Brain pericyte (primary cell): ENCODE measurements at regions not wholly inside any gene's neighbourhood (a gene's known extent, or its start where the extent isn't known, plus 50 kb on each side); places are given as distances from the start of the nearest gene placed in this dataset.
"Not testable (repeated sequence)": the region's sequence is repeated elsewhere in the genome, so short reads cannot be mapped to it uniquely, and the experiment has no call there.

Experiments used
- DNase-seq: peaks from one replicate; pipeline ENCODE4 v3.0.0-alpha.2; 2012; ENCODE audit warnings: low read depth, low spot score

DNA sequence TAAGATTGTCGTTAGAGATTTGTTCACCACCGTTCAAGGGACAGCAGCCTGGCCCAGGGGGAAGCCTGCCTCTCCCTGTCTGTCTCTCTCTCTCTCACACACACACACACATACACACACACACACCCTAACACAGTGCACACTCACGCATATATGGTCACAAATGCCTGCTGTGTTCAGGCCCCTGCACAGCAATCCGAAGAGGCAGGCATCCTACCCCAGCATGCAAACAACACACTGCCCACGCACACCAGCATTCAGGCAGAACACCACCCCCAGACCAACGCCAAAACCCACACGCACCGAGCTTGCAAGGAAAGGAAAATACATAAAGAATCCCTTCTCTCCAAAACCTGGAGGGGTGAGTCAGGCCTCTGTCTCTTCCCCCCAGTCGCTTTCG lies 111.6 kb upstream of the FOXD4L5 start:
- DNase-seq: not testable (repeated sequence)

DNA sequence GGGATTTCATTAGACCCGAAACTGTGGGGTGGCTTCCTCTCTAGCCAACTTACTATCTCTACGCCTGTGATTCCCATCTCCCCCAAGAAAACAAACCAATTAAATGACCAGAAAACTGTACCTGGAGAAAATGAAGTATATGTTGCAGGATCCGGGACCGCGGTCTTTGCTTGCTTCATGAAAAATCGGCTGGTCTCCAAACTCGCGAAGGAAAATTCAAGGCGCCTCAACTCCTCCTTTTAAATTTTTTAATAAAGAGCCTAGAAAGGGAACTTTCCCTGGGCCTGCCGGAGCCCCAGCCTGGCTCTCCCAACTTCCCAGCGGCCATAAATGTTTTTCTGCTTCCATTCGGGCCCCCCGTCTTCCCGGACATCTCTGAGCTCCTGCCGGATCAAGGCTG lies 110.8 kb upstream of the FOXD4L5 start:
- not testable (repeated sequence) for DNase-seq

DNA sequence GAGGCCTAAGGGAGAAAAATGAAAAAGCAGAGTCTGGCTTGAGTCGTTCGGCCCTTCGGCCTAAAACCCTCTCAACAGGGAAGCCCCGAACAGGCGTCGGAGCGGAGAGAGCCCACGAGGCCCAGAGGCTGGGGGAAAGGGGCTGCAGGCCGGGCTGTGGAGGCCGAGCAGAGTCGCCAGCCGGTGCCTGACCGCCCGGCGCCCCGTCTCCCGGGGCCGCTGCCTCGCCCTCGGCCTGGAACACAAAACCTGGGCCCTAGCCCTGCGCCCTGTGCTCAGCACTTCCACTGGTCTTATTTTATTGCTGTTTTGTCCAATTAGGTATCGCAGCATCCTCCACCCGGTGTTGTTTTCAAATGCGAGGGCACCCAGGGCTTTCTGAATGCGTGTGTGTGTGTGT lies 110.1 kb upstream of the FOXD4L5 start:
- DNase-seq: not testable (repeated sequence)

DNA sequence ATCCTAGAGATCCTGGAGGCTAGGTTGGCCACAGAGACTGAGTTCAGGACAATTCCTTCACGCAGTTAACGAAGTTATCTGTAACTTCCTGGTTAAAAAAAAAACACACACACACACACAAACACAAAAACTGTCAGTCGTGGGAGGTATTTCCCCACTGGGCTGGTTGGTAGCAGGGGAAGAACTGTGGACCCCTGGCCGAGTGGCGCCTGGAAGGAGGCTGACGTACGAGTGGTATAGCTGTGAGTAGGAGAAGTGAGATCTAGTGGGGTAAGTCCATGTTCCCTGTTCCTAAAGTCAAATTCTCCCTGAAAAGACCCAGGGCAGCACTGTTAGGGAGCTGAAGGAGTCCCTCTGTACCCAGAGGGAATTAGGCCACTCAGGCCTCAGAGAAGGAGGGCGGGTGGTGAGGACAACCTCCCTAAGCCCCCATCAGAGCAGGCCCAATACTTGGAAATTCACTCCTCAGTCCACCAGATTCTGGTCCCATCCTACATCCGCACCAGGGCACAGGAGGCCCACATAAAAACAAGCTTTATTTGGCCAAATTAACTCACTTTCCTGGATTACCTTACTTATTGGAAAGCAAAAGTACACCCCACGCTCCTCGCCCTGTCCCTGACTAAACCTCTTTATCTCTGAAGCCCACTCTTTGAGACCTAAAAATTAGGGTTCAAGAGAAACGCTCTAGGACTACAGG lies 108.3 kb upstream of the FOXD4L5 start:
- DNase-seq: not testable (repeated sequence)

DNA sequence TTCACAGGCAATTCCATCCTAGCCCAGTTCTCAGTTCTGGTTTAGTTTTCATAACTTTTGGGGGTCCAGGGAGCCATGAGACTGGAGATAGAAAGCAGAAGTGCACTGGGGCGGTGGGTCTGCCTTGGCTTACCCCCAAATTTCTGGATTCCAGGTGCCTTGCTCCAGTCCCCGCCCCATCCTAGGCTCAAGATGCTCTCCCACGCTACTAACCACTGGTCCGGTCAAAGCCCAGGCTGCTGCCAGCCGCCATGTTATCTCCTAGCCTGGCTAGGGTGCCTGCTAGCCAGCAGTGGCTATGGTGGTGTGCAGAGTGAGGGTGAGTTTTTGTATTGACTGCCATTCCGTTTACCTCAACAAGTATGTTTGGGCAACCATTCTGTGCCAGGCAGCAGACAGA lies 107.6 kb upstream of the FOXD4L5 start:
- DNase-seq: not testable (repeated sequence)

DNA sequence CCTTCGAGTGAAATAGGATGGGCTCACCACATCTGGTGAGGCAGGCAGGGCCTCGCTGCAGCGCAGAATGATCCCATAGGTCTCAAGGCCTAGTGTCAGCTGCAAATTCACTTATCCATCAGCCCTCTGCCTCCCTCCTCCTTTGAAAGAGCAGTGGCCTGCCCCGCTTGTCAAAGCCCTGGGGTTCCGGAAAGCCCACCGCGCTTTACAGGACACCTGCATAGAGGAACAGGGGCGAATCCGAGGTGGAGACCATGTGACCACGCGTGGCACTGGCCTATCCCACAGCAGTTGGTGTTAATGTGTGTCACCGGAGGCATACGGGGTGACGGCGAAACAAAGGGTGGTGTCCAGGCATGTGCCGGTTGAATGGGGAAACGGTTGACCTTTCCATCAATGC lies 104.7 kb upstream of the FOXD4L5 start:
- DNase-seq: not testable (repeated sequence)

DNA sequence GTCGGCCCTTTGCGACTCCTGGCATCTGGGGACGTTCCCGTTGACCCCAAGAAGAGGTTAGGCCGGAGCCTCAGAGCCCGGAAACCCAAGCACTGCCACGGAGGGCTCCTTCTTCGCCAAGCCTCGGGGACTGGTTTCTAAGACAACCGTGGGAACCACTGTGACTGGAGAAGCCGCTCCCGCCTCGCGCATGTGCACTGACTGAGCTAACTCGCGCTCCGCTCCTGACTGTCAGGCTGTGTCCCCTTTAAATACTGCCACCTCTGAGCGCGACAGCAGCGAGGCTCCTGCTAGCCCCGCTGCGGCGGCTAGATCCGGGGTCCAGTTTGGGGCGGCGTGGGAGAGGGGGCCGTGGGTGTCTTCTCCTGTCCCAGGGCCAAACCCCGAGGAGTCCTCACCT lies 104.2 kb upstream of the FOXD4L5 start:
- not testable (repeated sequence) for DNase-seq

DNA sequence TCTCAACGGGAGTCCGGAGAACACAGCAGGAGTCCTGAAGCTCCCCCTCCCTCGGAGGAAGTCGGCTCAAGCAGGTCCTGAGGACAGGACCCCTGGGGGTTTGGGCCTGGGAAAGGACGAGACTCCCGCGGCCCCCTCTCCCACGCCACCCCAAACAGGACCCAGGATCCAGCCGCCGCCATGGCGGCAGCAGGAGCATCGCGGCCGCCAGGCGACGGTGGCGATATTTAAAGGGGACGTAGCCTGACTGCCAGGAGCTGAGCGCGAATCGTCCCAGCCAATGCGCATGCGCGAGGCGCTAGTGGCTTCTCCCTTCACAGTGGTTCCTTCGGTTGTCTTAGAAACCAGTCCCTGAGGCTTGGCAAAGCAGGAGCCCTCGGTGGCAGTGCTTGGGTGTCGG lies 101.7 kb upstream of the FOXD4L5 start:
- DNase-seq: peak; percentile 21

DNA sequence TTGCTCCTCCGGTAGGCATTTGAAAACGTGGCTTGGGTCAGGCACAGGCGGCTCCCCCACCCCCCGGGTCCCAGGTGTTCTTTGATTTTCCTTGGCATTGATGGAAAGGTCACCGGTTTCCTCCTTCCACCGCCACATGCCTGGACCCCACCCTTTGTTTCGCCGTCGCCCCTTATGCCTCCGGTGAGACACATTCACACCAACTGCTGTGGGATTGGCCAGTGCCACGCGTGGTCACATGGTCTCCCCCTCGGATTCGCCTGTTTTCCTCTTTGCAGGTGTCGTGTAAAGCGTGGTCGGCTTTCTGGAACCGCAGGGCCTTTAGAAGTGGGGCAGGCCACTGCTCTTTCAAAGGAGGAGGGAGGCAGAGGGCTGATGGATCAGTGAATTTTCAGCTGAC lies 101.2 kb upstream of the FOXD4L5 start:
- DNase-seq: not testable (repeated sequence)

DNA sequence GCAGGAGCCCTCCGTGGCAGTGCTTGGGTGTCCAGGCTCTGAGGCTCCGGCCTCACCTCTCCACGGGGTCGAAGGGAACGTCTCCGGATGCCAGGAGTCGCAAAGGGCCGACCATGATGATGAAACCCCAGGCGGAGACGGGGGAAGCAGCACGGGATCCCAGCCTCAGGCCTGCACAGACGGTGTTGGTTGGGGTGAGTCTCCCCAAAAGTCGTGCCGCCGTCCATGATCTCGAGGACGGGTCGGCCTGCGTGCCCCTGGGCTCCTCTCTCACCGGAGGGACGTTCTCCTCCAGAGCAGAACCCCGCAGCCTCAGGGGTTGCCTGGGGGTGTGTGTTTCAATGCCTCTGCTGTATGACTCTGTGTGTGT lies 100.6 kb upstream of the FOXD4L5 start:
- not testable (repeated sequence) for DNase-seq

DNA sequence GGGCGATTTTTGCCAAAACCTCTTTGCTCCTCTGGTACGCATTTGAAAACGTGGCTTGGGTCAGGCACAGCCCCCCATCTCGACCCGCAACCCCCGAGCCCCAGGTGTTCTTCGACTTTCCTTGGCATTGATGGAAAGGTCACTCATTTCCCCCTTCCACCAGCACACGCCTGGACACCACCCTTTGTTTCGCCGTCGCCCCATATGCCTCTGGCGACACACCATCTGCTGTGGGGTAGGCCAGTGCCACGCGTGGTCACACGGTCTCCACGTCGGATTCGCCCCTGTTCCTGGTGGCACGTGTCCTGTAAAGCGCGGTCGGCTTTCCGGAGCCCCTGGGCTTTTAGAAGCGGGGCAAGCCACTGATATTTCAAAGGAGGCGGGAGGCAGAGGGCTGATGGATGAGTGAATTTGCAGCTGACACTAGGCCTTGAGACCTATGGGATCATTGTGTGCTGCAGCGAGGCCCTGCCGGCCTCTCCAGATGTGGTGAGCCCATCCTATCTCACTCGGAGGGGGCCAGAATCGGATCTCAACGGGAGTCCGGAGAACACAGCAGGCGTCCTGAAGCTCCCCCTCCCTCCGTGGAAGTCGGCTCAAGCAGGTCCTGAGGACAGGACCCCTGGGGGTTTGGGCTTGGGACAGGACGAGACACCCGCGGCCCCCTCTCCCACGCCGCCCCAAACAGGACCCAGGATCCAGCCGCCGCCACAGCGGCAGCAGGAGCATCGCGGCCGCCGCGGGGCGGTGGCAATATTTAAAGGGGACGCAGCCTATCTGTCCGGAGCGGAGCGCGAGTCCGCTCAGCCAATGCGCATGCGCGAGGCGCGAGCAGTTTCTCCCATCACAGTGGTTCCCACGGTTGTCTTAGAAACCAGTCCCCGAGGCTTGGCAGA lies 100.0 kb upstream of the FOXD4L5 start:
- not testable (repeated sequence) for DNase-seq

DNA sequence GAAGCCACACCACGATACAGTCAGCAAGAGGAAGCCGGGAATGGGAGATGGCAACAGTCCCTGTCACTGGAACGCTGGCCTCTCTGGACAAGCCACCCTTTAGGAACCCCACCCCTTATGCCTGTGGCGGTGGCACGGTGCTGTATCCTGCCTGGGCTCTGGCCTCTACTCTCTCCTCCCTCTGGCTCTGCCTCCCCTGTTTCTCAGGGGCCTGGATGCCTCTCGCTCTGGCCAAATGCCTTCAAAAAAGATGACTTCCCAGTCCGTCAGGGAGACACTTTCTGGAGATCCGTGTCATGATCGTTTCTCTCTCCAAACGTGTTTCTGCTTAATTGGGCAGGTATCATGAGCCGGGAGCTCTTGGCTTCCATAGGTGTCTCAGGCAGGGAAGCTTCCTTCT lies 99.1 kb upstream of the FOXD4L5 start:
- DNase-seq: not testable (repeated sequence)

DNA sequence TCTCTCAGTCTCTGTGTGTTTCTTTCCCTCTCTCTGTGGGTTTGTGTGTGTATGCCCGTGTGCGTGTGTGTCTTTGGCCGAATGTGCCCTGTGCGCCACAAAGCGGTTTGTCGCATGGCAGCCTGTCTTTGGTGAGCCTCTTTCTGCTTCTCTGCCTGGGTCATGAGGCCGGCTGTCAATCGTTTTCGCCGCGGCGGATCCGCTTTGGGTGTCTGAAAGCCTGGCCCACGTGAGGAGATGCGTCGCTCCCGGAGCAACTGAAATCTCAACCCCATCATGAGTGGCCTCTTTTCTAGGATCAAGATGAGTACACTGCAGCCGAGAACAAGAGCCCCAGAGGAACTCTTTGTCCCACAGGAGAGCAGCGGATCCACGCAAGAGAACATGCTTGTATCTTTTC lies 98.6 kb upstream of the FOXD4L5 start:
- not testable (repeated sequence) for DNase-seq

DNA sequence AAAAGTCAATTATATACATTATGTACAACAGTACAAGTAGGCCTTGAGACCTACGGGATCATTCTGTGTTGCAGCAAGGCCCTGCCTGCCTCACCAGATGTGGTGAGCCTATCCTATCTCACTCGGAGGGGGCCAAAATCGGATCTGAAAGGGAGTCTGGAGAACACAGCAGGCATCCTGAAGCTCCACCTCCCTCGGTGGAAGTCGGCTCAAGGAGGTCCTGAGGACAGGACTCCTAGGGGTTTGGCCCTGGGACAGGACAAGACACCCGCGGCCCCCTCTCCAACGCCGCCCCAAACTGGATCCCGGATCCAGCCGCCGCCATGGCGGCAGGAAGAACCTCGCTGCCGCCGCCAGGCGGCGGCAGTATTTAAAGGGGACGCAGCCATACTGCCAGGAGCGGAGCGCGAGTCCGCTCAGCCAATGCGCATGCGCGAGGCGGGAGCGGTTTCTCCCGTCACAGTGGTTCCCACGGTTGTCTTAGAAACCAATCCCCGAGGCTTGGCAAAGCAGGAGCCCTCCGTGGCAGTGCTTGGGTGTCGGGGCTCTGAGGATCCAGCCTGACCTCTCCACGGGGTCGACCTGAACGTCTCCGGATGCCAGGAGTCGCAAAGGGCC lies 97.8 kb upstream of the FOXD4L5 start:
- not testable (repeated sequence) for DNase-seq
